SK-N-SH (cell line): ENCODE measurements at regions not wholly inside any gene's neighbourhood (a gene's known extent, or its start where the extent isn't known, plus 50 kb on each side); places are given as distances from the start of the nearest gene placed in this dataset.

Source experiments
- EP300 ChIP-seq, 2 experiments: IDR thresholded peaks; 2 replicates each; pipeline versions ENCODE4 v1.4.0 to v1.6.1; 2012; ENCODE audit warnings: borderline replicate concordance in 1 of 2, low read depth in 1 of 2, low read length in 1 of 2
- FOXJ3 ChIP-seq: sonication (generic); formaldehyde crosslinking; IDR thresholded peaks from 2 replicates; pipeline ENCODE4 v1.5.1; 2020; ENCODE audit warnings: mild to moderate bottlenecking, missing genetic modification reagents
- GABPA ChIP-seq: IDR thresholded peaks from 2 replicates; pipeline ENCODE4 v1.4.0; 2012; ENCODE audit warnings: low read depth, mild to moderate bottlenecking
- NRF1 ChIP-seq: IDR thresholded peaks from 2 replicates; pipeline ENCODE4 v1.6.1; 2012; ENCODE audit warnings: low read depth, mild to moderate bottlenecking, low read length
- POLR2AphosphoS5 ChIP-seq: IDR thresholded peaks from 2 replicates; pipeline ENCODE4 v1.6.1; 2012; ENCODE audit warnings: low read depth, low read length
- RAD21 ChIP-seq: IDR thresholded peaks from 2 replicates; pipeline ENCODE4 v1.6.1; 2012; ENCODE audit warnings: mild to moderate bottlenecking, low read length
- RFX5 ChIP-seq: IDR thresholded peaks from 2 replicates; pipeline ENCODE4 v1.6.1; 2012; ENCODE audit warnings: mild to moderate bottlenecking, improper control_type of control experiment, low read length
- YY1 ChIP-seq: IDR thresholded peaks from 2 replicates; pipeline ENCODE4 v1.4.0; 2012; ENCODE audit warnings: low read depth, mild to moderate bottlenecking
- TF ChIP-seq, protein P1 (sequence below): fragments of 200-600 bp; sonication (generic); IDR thresholded peaks from 2 replicates; pipeline ENCODE4 v1.6.1; 2017; ENCODE audit warnings: antibody characterized with exemption, mild to moderate bottlenecking, moderate library complexity
- TF ChIP-seq, protein P2 (sequence below): fragments of 150-350 bp; IDR thresholded peaks from 2 replicates; pipeline ENCODE4 v1.6.1; 2017; ENCODE audit warnings: antibody characterized with exemption, low read length, low read depth, borderline replicate concordance
- TF ChIP-seq, protein P3 (sequence below): IDR thresholded peaks from 2 replicates; pipeline ENCODE4 v1.4.0; 2012; ENCODE audit warnings: low read depth

DNA sequence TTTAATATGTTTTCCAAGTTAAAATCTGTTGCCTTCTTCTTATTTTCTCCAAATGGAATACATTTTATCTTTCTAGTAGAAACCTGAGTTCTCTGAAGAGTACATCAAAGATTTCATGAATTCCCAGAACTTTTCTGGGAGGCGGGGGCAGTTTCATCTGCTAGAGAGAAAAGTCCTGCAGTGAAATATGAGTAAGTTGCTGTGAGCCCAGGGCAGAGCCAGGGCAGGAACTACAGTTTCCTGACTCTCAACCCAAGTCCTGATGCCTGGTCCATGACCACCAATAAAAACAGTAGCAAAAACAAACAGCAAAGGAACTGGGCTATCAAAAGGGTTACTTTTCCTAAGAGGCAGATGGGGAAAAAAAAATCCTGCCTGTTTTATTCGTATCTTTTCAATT, 239.4 kb upstream of the CTSO start:
- TF ChIP-seq GABPA = no peak
- TF ChIP-seq YY1 = no peak
- TF ChIP-seq, protein P1, sequence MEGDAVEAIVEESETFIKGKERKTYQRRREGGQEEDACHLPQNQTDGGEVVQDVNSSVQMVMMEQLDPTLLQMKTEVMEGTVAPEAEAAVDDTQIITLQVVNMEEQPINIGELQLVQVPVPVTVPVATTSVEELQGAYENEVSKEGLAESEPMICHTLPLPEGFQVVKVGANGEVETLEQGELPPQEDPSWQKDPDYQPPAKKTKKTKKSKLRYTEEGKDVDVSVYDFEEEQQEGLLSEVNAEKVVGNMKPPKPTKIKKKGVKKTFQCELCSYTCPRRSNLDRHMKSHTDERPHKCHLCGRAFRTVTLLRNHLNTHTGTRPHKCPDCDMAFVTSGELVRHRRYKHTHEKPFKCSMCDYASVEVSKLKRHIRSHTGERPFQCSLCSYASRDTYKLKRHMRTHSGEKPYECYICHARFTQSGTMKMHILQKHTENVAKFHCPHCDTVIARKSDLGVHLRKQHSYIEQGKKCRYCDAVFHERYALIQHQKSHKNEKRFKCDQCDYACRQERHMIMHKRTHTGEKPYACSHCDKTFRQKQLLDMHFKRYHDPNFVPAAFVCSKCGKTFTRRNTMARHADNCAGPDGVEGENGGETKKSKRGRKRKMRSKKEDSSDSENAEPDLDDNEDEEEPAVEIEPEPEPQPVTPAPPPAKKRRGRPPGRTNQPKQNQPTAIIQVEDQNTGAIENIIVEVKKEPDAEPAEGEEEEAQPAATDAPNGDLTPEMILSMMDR = no peak
- no peak for TF ChIP-seq NRF1
- TF ChIP-seq POLR2AphosphoS5 = no peak
- TF ChIP-seq EP300 (IDR thresholded peaks at IDR 0.05; ENCODE audit: borderline replicate concordance in 1 of 2, low read depth in 1 of 2, low read length in 1 of 2) = no peak
- no peak for TF ChIP-seq RAD21
- no peak for TF ChIP-seq RFX5
- TF ChIP-seq FOXJ3 (CRISPR knock-in tag) = no peak
- TF ChIP-seq, protein P2, sequence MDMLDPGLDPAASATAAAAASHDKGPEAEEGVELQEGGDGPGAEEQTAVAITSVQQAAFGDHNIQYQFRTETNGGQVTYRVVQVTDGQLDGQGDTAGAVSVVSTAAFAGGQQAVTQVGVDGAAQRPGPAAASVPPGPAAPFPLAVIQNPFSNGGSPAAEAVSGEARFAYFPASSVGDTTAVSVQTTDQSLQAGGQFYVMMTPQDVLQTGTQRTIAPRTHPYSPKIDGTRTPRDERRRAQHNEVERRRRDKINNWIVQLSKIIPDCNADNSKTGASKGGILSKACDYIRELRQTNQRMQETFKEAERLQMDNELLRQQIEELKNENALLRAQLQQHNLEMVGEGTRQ = no peak
- TF ChIP-seq, protein P3, sequence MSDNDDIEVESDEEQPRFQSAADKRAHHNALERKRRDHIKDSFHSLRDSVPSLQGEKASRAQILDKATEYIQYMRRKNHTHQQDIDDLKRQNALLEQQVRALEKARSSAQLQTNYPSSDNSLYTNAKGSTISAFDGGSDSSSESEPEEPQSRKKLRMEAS = no peak
